CD4-positive, alpha-beta T cell (primary cell): ENCODE measurements at regions not wholly inside any gene's neighbourhood (a gene's known extent, or its start where the extent isn't known, plus 50 kb on each side); places are given as distances from the start of the nearest gene placed in this dataset.

Source experiments
- ATAC-seq: fragments of 200-7000 bp; cut with Tn5 transposase; one replicate; pipeline ENCODE4 v1.10.0; 2022; ENCODE audit warnings: mild to moderate bottlenecking; ENCODE audit not compliant: poor library complexity
- CTCF ChIA-PET: fragments of 350-600 bp; sonication (Branson Sonifier 250); formaldehyde crosslinking; loops from one replicate; lab custom pipeline; 2021; ENCODE audit warnings: antibody characterized with exemption, inconsistent platforms; lab: Charles Lee
- POLR2A ChIA-PET: fragments of 350-600 bp; sonication (Branson Sonifier 250); formaldehyde crosslinking; loops from one replicate; lab custom pipeline; 2021; ENCODE audit warnings: antibody characterized with exemption, inconsistent platforms; lab: Charles Lee
- DNase-seq, 14 experiments: peaks; one replicate each; pipeline ENCODE4 v3.0.0-alpha.2; 2013 to 2020; ENCODE audit warnings: mixed read lengths in 2 of 14
- H3K27ac ChIP-seq, 2 donors: one replicate each; pipeline versions ENCODE4 v1.5.1 to v1.7.0; 2013; ENCODE audit warnings: low read length in 2 of 2, low read depth in 1 of 2, mild to moderate bottlenecking in 1 of 2
- H3K27me3 ChIP-seq, 2 experiments: 1 replicate in 1 of 2; 2 replicates in 1 of 2; pipeline versions ENCODE4 v1.6.1 to v1.7.0; 2013; ENCODE audit warnings: low read length in 2 of 2, control low read depth in 1 of 2, mild to moderate bottlenecking in 1 of 2, moderate library complexity in 1 of 2; ENCODE audit not compliant: insufficient read depth in 2 of 2, control insufficient read depth in 1 of 2
- H3K36me3 ChIP-seq: one replicate; pipeline ENCODE4 v1.6.1; 2013; ENCODE audit warnings: low read length, control low read depth; ENCODE audit not compliant: insufficient read depth
- H3K4me1 ChIP-seq: one replicate; pipeline ENCODE4 v1.6.1; 2013; ENCODE audit warnings: low read length, control low read depth; ENCODE audit not compliant: insufficient read depth
- H3K4me3 ChIP-seq: one replicate; pipeline ENCODE4 v1.5.1; 2013; ENCODE audit warnings: mild to moderate bottlenecking, low read length, moderate library complexity
- H3K9me3 ChIP-seq, 2 experiments: 1 replicate in 1 of 2; 2 replicates in 1 of 2; pipeline versions ENCODE4 v1.6.1 to v1.7.0; 2013; ENCODE audit warnings: low read length in 2 of 2, mild to moderate bottlenecking in 2 of 2, control low read depth in 1 of 2, moderate library complexity in 1 of 2; ENCODE audit not compliant: control insufficient read depth in 1 of 2, insufficient read depth in 1 of 2
- H3K27ac Mint-ChIP-seq: one replicate; pipeline ENCODE4 v1.8.0; 2020; ENCODE audit warnings: mixed read lengths
- H3K27me3 Mint-ChIP-seq: one replicate; pipeline ENCODE4 v1.8.0; 2021; ENCODE audit warnings: mixed read lengths
- H3K36me3 Mint-ChIP-seq: one replicate; pipeline ENCODE4 v1.8.0; 2021; ENCODE audit warnings: low read depth, mixed read lengths
- H3K4me1 Mint-ChIP-seq: one replicate; pipeline ENCODE4 v1.8.0; 2021; ENCODE audit warnings: low read depth, mixed read lengths
- H3K4me3 Mint-ChIP-seq: one replicate; pipeline ENCODE4 v1.8.0; 2020; ENCODE audit warnings: mild to moderate bottlenecking, mixed read lengths
- H3K9me3 Mint-ChIP-seq: one replicate; pipeline ENCODE4 v1.8.0; 2020; ENCODE audit warnings: mixed read lengths
- intact Hi-C, 2 experiments: fragments of 100-400 bp; cut with DNase I in 1 of 2; cut with micrococcal nuclease in 1 of 2; formaldehyde crosslinking; loops; one replicate each; pipeline versions ENCODE4 v1.15.1 to v1.9.0; 2023 to 2025; cut with DNase I, micrococcal nuclease
- TF ChIP-seq, protein P1 (sequence below): fragments of 200-600 bp; IDR thresholded peaks from one replicate; pipeline ENCODE4 v1.8.0; 2022; ENCODE audit warnings: antibody characterized with exemption, mild to moderate bottlenecking

GRCh38 chr13:54989418-54989817 is 1960.8 kb downstream of the OLFM4 start:
- peaks cover 0 to 3% of the 10 kb centered on the region in 2 experiments for H3K9me3 ChIP-seq
- H3K36me3 Mint-ChIP-seq = no peaks in the 10 kb centered on the region
- H3K9me3 Mint-ChIP-seq = peaks cover 15% of the 10 kb centered on the region
- no peaks in the 10 kb centered on the region for H3K4me1 Mint-ChIP-seq
- H3K27me3 ChIP-seq = no peaks in the 10 kb centered on the region
- POLR2A ChIA-PET = no interaction called here
- DNase-seq (no peak), ATAC-seq (no peak)
- no peak overlapping the region for H3K4me3 ChIP-seq
- no peak overlapping the region for H3K27ac ChIP-seq
- intact Hi-C loops = no loop called here
- H3K36me3 ChIP-seq = no peaks in the 10 kb centered on the region
- no peaks in the 10 kb centered on the region for H3K4me1 ChIP-seq
- H3K27me3 Mint-ChIP-seq = no peaks in the 10 kb centered on the region
- H3K27ac Mint-ChIP-seq = no peak overlapping the region
- CTCF ChIA-PET = no interaction called here
- H3K4me3 Mint-ChIP-seq = no peak overlapping the region
- TF ChIP-seq, protein P1, sequence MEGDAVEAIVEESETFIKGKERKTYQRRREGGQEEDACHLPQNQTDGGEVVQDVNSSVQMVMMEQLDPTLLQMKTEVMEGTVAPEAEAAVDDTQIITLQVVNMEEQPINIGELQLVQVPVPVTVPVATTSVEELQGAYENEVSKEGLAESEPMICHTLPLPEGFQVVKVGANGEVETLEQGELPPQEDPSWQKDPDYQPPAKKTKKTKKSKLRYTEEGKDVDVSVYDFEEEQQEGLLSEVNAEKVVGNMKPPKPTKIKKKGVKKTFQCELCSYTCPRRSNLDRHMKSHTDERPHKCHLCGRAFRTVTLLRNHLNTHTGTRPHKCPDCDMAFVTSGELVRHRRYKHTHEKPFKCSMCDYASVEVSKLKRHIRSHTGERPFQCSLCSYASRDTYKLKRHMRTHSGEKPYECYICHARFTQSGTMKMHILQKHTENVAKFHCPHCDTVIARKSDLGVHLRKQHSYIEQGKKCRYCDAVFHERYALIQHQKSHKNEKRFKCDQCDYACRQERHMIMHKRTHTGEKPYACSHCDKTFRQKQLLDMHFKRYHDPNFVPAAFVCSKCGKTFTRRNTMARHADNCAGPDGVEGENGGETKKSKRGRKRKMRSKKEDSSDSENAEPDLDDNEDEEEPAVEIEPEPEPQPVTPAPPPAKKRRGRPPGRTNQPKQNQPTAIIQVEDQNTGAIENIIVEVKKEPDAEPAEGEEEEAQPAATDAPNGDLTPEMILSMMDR = no peak

DNA sequence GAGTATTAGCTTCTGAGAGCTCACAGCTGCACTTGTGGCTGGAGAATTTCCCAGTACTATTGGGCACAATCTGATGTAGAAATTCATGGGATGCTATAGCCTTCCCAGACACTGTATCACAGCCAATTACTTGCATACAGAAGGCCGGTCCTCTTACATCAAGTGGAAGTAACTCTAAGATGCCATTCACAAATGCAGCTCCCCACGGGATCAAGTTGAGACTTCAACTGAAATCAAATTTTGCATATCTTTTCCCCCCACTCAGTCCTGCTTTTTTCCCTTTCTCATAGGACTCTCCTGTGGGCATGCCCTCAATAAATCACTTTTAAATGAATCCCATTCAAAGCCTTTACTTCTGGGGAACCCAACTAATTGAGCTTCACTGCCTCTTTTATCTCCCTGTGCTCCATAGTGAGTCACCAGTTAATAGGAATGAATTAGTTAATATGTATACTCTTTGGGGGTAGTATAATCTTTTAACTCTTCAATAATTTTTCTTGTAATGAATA is 1970.8 kb downstream of the OLFM4 start:
- Mint-ChIP-seq H3K4me3 (no peak overlapping the region), H3K4me1 (no peaks in the 10 kb centered on the region), H3K9me3 (peaks cover 4% of the 10 kb centered on the region), H3K27ac (no peak overlapping the region), H3K36me3 (no peaks in the 10 kb centered on the region), H3K27me3 (no peaks in the 10 kb centered on the region)
- H3K4me1 ChIP-seq = no peaks in the 10 kb centered on the region
- ChIA-PET CTCF (no interaction called here), POLR2A (no interaction called here)
- no peaks in the 10 kb centered on the region for H3K36me3 ChIP-seq
- no peak overlapping the region for H3K4me3 ChIP-seq
- H3K9me3 ChIP-seq = peaks cover 4 to 9% of the 10 kb centered on the region in 2 experiments
- H3K27me3 ChIP-seq = no peaks in the 10 kb centered on the region
- ATAC-seq (no peak), DNase-seq (no peak)
- intact Hi-C loops = no loop called here
- TF ChIP-seq, protein P1 = no peak
- no peak overlapping the region for H3K27ac ChIP-seq

DNA sequence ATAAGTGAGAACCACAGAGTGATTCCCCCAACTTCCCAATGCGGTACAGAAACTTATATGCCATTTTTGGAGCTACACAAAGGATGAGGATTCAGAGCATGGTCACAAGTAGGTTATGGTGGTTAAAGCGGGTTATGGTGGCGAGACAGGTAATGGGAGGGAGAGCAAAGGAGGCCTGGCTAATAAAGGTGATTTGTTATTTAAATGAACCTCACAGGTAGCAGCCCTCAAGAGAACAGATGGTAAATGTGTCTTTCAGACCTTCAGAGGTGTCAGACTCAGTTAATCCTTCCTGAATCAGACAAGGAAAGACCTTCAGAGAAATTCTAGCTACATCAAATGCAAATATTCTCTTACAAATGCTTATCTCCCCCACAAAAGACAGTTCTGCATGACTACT is 1971.4 kb downstream of the OLFM4 start:
- H3K27ac ChIP-seq = no peak overlapping the region
- H3K36me3 Mint-ChIP-seq = no peaks in the 10 kb centered on the region
- ATAC-seq = no peak
- H3K4me1 ChIP-seq = no peaks in the 10 kb centered on the region
- H3K9me3 Mint-ChIP-seq = peaks cover 4% of the 10 kb centered on the region
- TF ChIP-seq, protein P1 = no peak
- no peak overlapping the region for H3K4me3 Mint-ChIP-seq
- H3K36me3 ChIP-seq = no peaks in the 10 kb centered on the region
- intact Hi-C loops = loop anchor here in 1 of 2 experiments (10.0 kb wide), 1 partner anchor 65 kb away; no protein-coding TSS in a partner anchor
- H3K4me3 ChIP-seq = no peak overlapping the region
- H3K27ac Mint-ChIP-seq = no peak overlapping the region
- ChIA-PET CTCF (no interaction called here), POLR2A (no interaction called here)
- no peaks in the 10 kb centered on the region for H3K27me3 ChIP-seq
- H3K27me3 Mint-ChIP-seq = no peaks in the 10 kb centered on the region
- no peak for DNase-seq
- peaks cover 4 to 9% of the 10 kb centered on the region in 2 experiments for H3K9me3 ChIP-seq
- H3K4me1 Mint-ChIP-seq = no peaks in the 10 kb centered on the region
